GM12891 (cell line): ENCODE measurements at regions not wholly inside any gene's neighbourhood (a gene's known extent, or its start where the extent isn't known, plus 50 kb on each side); places are given as distances from the start of the nearest gene placed in this dataset.
"Not testable (repeated sequence)": the region's sequence is repeated elsewhere in the genome, so short reads cannot be mapped to it uniquely, and the experiment has no call there.

Source experiments
- POLR2A ChIP-seq: IDR thresholded peaks from 2 replicates; pipeline ENCODE4 v1.6.1; 2011; ENCODE audit warnings: low read depth, low read length, control low read depth
- POLR2AphosphoS5 ChIP-seq: IDR thresholded peaks from 2 replicates; pipeline ENCODE4 v1.6.1; 2011; ENCODE audit warnings: low read depth, low read length, control low read depth
- POU2F2 ChIP-seq: IDR thresholded peaks from 2 replicates; pipeline ENCODE4 v1.6.1; 2011; ENCODE audit warnings: low read depth, mild to moderate bottlenecking, control low read depth, low read length, moderate library complexity
- TAF1 ChIP-seq: IDR thresholded peaks from 2 replicates; pipeline ENCODE4 v1.6.1; 2011; ENCODE audit warnings: low read depth, low read length, control low read depth

GRCh38 chr2:200201839-200202238 lies 104.7 kb upstream of the SPATS2L start:
- not testable (repeated sequence) for TF ChIP-seq POLR2A, POLR2AphosphoS5, TAF1, POU2F2
